ENCODE measurements at regions not wholly inside any gene's neighbourhood (a gene's known extent, or its start where the extent isn't known, plus 50 kb on each side); places are given as distances from the start of the nearest gene placed in this dataset.
A peak's percentile ranks its signal among the peaks of the same experiment; 100 is the strongest.

GRCh38 chr5:61622156-61622555 is 290.1 kb downstream of the ZSWIM6 start:
- DNase-seq (ENCODE audit: low read depth, low spot score): no peak

- DNase-seq (ENCODE audit: low read depth, low spot score): peak; percentile 66
Measured at GRCh38 chr5:61623401-61624069, 291.5 kb downstream of the ZSWIM6 start.

DNA sequence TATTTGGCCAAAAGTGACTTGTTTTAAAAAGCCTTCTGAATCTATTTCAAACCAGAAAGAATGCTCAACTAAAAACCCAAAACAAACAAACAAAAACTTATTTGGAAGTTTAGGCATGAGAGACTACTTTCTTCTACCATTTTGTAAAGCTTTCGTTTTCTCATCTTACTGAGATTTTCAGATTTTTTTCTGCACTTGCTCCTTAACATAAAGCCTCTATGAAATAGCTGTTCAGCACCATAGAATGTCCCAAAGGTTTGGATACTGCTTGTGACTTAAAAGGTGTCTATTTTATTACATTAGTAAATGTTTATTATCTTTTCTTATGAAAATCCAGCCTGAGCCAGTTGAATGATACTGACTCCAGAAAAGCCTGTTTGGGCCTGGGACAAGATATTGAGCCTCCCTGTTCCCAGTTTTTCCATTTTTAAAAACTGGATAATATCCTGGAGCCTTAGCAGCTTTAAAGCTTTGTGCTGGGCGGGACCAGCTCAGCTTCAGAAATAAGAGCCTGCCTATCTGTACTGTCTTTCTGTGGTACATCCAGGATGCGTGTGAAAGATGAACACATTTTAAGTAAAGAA is 292.6 kb downstream of the ZSWIM6 start:
- DNase-seq (ENCODE audit: low read depth, low spot score): no peak

GRCh38 chr5:61625137-61625561 is 293.1 kb downstream of the ZSWIM6 start:
- DNase-seq (ENCODE audit: low read depth, low spot score): no peak

DNA sequence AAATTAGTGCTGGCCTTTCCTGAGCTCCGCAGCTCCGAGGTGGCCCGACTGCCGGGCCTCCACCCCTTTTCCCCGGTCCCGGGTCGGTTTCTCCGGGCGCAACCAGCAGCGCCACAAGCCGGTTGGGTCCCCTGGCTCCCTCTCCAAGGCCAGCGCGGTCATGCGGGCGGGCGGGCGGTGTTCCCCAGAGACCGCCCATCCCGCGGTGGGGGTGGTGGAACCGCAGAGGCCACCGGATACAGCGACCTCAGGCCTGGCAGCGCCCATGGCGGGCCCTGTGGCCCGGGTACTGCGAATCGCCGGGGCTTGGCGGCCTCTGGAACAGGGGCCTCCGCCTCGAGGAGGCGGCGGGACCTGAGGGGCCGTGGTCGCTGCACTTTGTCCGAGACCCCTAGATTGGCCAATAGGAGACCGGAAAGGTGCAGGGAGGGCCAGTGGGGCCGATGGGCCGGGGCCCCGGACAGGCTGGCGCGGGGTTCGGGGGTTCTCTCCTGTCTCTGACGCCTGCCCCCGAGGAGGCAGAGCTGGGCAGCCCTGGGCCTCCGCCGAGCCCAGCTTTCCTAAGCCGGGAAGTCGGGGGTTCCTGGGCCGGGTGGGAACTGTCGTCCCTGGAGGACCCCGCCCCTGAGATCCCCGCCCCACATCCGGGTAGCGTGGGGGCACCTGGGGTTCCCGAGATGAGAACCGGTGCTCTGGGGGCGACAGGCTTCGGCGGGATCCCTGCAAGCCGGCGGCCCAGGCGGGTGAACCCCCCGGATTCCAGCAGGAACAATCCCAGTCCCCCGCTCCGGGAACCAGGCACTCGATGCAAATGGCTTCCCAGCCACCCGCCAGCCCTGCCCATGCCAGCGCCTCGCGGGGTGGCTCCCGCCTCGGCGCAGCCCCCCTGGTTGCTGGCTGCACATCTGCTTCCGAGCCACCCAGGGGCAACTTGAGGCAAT is 293.9 kb downstream of the ZSWIM6 start:
- DNase-seq (ENCODE audit: low read depth, low spot score): peak; percentile 78

DNA sequence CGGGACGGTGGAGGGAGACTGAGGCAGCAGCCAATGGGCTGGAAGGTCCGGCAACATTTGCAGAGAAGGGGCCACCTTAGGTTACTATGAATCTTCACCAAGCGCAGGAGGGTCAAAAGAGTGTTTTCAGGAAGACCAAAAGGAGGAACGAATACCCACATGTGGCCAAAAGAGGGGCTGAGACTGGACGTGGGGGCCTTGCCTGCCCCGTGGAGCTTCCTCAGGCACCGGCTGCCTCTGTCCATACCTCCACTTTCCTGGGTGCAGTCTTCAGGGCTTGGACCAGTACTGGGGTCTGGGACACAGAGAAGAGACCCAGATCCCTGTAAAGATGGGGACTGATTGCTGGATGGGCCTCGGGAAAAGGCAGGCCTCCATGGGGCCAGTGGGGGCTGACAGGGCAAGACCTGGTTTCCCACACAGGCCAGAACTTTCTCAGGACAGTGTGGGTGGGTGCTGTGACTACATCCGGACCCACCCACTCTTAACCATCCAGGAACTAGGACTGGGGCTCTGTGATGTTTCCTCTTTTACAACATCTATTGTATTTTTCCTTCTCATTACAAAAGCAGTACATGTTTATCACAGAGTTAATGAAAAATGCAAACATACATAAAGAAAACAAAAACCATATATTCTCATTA is 294.7 kb downstream of the ZSWIM6 start:
- DNase-seq (ENCODE audit: low read depth, low spot score): no peak

GRCh38 chr5:61627531-61627930 is 295.5 kb downstream of the ZSWIM6 start:
- DNase-seq (ENCODE audit: low read depth, low spot score): no peak

- DNase-seq (ENCODE audit: low read depth, low spot score): no peak
Measured at GRCh38 chr5:61630908-61631307, 298.9 kb downstream of the ZSWIM6 start.

GRCh38 chr5:61631438-61631941 is 299.4 kb downstream of the ZSWIM6 start:
- peak; percentile 85 for DNase-seq (ENCODE audit: low read depth, low spot score)

DNA sequence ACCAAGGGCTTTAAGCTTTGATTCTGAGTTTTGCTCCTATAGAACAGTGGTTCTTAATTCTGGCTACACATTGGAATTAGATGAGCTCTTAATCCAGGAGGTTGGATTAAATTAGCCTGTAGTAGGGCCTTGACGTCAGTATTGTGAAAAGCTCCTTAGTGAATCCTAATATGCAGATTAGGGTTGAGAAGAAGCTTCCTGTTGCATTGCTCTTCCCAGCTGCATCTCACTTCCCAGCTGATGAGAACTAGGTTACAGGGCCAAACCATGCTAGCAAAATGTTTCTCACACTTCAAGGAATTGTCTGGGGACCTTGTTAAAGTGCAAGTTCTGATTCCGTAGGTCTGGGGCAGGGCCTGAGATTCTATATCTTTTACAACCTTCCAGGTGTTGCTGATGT is 300.0 kb downstream of the ZSWIM6 start:
- no peak for DNase-seq (ENCODE audit: low read depth, low spot score)

- no peak for DNase-seq (ENCODE audit: low read depth, low spot score)
Measured at GRCh38 chr5:61635271-61635670, 303.2 kb downstream of the ZSWIM6 start.

GRCh38 chr5:61637566-61637965 is 305.5 kb downstream of the ZSWIM6 start:
- DNase-seq (ENCODE audit: low read depth, low spot score): peak; percentile 24

DNA sequence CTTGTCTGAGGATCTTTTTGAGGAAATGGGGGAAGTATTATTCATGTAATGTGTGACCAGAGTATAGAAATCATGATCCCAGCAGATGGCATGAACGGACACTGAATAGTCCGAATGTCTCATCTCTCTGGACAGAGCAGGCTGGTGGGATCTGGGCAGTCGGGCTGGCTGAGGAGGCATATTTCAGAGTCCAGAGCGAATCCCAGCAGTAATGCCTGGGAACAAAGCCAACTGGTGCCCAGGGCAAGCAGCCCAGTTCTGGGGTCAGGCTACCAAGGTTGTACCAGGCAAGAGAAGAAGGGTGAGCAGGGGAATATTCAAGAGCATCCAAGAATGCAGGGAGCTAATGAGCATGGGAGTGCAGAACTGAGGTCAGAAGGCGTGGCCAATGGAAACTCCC is 306.4 kb downstream of the ZSWIM6 start:
- peak; percentile 14 for DNase-seq (ENCODE audit: low read depth, low spot score)

- peak; percentile 58 for DNase-seq (ENCODE audit: low read depth, low spot score)
Measured at GRCh38 chr5:61640179-61641021, 308.3 kb downstream of the ZSWIM6 start.

DNA sequence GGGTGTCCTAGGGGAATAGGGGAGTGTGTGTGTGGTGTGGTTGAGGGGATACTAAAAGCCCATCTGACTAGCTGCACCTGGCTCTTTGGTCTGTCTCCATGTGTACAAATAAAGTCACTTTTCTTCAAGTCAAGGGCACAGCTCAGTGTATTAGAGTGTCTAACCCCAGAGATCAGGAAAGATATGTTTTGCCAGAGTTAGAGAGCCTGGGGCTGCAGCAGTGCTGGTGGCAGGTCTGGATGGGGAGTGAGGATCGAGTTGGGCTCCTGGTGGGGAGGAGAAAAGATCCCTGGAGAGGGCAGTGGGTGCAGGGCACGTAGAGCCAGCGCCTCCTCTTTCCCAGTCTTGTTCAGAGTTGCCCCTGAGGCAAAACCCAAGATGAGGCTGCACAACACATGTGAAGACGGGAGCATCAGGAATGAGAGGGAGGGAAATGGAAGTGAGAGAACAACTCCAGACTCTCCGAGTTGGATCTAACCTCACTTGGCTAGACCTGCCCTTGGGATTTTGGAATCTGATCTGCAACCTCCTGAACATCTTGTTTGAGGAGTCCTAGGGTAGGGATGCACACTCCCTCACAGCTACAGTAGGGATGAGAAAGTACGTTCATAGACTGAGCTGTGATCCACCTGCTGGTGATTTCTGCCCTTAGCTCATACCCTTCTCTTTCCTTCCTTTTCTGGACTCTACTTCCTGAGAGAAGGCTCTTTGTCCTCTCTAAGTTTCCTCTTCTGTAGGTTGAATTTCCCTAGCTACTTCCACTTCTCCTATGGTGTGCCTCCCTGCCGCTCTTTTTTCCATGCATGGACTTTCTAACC is 309.9 kb downstream of the ZSWIM6 start:
- no peak for DNase-seq (ENCODE audit: low read depth, low spot score)

DNA sequence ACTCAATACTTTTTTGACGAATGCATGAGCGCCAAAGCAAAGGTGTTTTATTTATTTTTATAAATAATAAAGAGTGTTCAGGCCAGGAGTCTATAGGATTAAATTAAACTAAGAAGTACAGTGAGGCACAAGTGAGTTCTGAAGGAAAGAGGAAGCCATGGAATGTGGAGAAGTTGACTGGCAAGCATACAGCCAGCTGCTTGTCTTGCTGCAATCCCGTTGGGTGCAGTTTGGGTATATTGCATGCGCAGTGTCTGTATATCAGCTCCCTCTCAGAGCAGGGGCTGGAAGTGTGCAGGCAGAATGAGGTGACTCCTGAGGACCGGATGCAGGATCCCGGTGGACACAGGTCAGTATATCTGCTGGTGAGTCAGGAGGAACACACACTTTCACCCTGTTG is 315.6 kb downstream of the ZSWIM6 start:
- no peak for DNase-seq (ENCODE audit: low read depth, low spot score)

GRCh38 chr5:61649231-61649630 is 317.2 kb downstream of the ZSWIM6 start:
- DNase-seq (ENCODE audit: low read depth, low spot score): no peak

DNA sequence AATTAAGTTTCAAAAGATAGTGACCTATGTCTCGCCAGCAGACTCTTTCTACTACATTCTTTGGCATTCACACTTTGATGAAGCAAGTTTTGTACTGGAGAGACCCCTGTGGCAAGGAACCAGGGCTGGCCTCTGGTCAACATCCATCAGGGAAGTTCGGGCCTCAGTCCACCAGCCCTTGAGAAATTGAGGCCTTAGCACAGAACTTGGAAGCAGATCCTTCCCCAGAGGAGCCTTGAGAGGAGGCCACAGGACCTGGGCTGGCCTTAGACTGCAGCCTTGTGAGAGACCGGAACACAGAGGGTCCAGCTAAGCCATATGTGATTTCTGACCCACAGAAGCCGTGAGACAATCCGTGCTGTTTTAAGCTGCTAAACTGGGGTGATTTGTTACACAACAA is 317.9 kb downstream of the ZSWIM6 start:
- DNase-seq (ENCODE audit: low read depth, low spot score): no peak

DNA sequence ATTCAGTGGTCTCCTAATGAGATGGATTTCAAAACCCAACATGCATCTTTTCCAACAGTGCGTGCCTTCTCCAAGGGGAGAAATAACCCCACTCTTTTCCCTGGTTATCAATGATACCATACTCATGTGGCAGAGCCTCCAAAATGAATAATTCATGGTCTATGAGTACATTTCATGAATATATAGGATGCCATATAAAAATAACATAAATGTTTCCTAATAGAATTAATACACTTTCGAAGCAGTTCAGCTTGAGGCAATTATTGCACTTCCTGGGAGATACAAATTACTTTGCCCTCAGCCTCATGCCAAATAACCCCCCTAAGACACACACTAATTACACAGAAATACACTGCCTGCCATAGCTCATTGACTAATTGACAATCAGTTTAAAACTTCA is 318.6 kb downstream of the ZSWIM6 start:
- DNase-seq (ENCODE audit: low read depth, low spot score): no peak

- no peak for DNase-seq (ENCODE audit: low read depth, low spot score)
Measured at GRCh38 chr5:61651195-61651594, 319.1 kb downstream of the ZSWIM6 start.

All from astrocyte of the hippocampus (primary cell).